K562 (cell line): ENCODE measurements at regions not wholly inside any gene's neighbourhood (a gene's known extent, or its start where the extent isn't known, plus 50 kb on each side); places are given as distances from the start of the nearest gene placed in this dataset.

Experiments
- ATAC-seq: fragments of 200-7000 bp; cut with Tn5 transposase; 3 replicates; pipeline ENCODE4 v1.9.1; 2020; ENCODE audit warnings: moderate library complexity
- BruUV-seq: library from RNA; stranded (reverse); fragments of 400-500 nt; replicated peaks from 2 replicates; lab custom pipeline; 2021; lab: Mats Ljungman, UMichigan
- CTCF ChIA-PET: fragments of 300-600 bp; formaldehyde crosslinking; extraction: SDS; loops from one replicate; lab custom pipeline; 2021; ENCODE audit warnings: low intra/inter-chr PET ratio; lab: Yijun Ruan, JAX
- POLR2A ChIA-PET: fragments of 300-600, 350-650 bp; sonication (Branson Sonifier 250); formaldehyde crosslinking; extraction: SDS; loops from one replicate; lab custom pipeline; 2021; ENCODE audit warnings: antibody characterized with exemption, inconsistent platforms; lab: Yijun Ruan, JAX
- DNase-seq, 4 experiments: peaks; one replicate each; pipeline versions ENCODE4 v3.0.0 to v3.0.0-alpha.2; 2011 to 2018; ENCODE audit warnings: low spot score in 3 of 4, mixed read lengths in 3 of 4; ENCODE audit errors: extremely low read depth in 1 of 4
- FAIRE-seq: peaks from 2 replicates; lab custom pipeline; 2011; peaks lifted over from hg19 to GRCh38; lab: Jason Lieb, UNC
- H2AFZ ChIP-seq: 2 replicates; pipeline ENCODE4 v1.6.0; 2011; ENCODE audit warnings: low read depth, low read length, control low read depth, inconsistent platforms
- H3K27ac ChIP-seq: fragments of 200-600 bp; 3 replicates; pipeline ENCODE4 v1.8.0; 2011; ENCODE audit warnings: low read depth, mild to moderate bottlenecking, control low read depth, inconsistent platforms, low read length, moderate library complexity, mixed read lengths; ENCODE audit errors: extremely low read depth
- H3K27me3 ChIP-seq, 2 experiments: fragments of 300-600 bp in 1 of 2; 2 replicates in 1 of 2; 3 replicates in 1 of 2; pipeline versions ENCODE4 v1.6.0 to v1.8.0; 2011; ENCODE audit warnings: inconsistent platforms in 2 of 2, low read length in 2 of 2, mild to moderate bottlenecking in 1 of 2, mixed read lengths in 1 of 2, moderate library complexity in 1 of 2; ENCODE audit not compliant: control insufficient read depth in 2 of 2, insufficient read depth in 2 of 2
- H3K36me3 ChIP-seq: fragments of 300-600 bp; 3 replicates; pipeline ENCODE4 v1.8.0; 2011; ENCODE audit warnings: mild to moderate bottlenecking, low read length, inconsistent platforms; ENCODE audit not compliant: control insufficient read depth, insufficient read depth
- H3K4me1 ChIP-seq, 2 experiments: fragments of 200-600 bp in 1 of 2; replicated peaks in 1 of 2; 2 replicates in 1 of 2; 3 replicates in 1 of 2; pipeline versions ENCODE4 v1.5.1 to v1.8.0; 2011; ENCODE audit warnings: inconsistent platforms in 2 of 2, low read length in 2 of 2, mild to moderate bottlenecking in 1 of 2, mixed read lengths in 1 of 2, moderate library complexity in 1 of 2; ENCODE audit not compliant: control insufficient read depth in 2 of 2, insufficient read depth in 2 of 2
- H3K4me2 ChIP-seq: 2 replicates; pipeline ENCODE4 v1.6.1; 2011; ENCODE audit warnings: low read length, control low read depth, inconsistent platforms, mixed read lengths; ENCODE audit not compliant: insufficient read depth
- H3K4me3 ChIP-seq: fragments of 200-600 bp; sonication (generic), shearing (Covaris generic); 2 replicates; pipeline ENCODE4 v1.5.1; 2016; ENCODE audit warnings: control low read depth, inconsistent platforms
- H3K79me2 ChIP-seq: fragments of 200-600 bp; 3 replicates; pipeline ENCODE4 v1.8.0; 2011; ENCODE audit warnings: low read length, inconsistent platforms; ENCODE audit not compliant: control insufficient read depth, insufficient read depth
- H3K9ac ChIP-seq, 2 experiments: 2 replicates each; pipeline versions ENCODE4 v1.6.0 to v1.6.1; 2011; ENCODE audit warnings: low read depth in 2 of 2, low read length in 2 of 2, control low read depth in 1 of 2, inconsistent platforms in 1 of 2, mild to moderate bottlenecking in 1 of 2, mixed read lengths in 1 of 2; ENCODE audit not compliant: insufficient read depth in 1 of 2
- H3K9me1 ChIP-seq: one replicate; pipeline ENCODE4 v1.6.0; 2011; ENCODE audit warnings: inconsistent platforms, mild to moderate bottlenecking, low read length, moderate library complexity; ENCODE audit not compliant: control insufficient read depth, insufficient read depth
- H3K9me3 ChIP-seq: replicated peaks from 2 replicates; pipeline ENCODE4 v1.5.1; 2011; ENCODE audit warnings: low read depth, low read length, inconsistent platforms; ENCODE audit not compliant: control insufficient read depth, insufficient read depth
- H4K20me1 ChIP-seq: replicated peaks from 2 replicates; pipeline ENCODE4 v1.6.1; 2011; ENCODE audit warnings: low read length, inconsistent platforms, mixed read lengths; ENCODE audit not compliant: control insufficient read depth, insufficient read depth
- BACH1 ChIP-seq: fragments of 200-800 bp; sonication (Bioruptor generic); IDR thresholded peaks from 2 replicates; pipeline ENCODE4 v1.6.1; 2016; ENCODE audit warnings: missing genetic modification characterization, missing compliant biosample characterization
- CBFA2T3 ChIP-seq: fragments of 450-650 bp; IDR thresholded peaks from 2 replicates; pipeline ENCODE4 v1.6.1; 2017
- GABPB1 ChIP-seq: sonication (generic); formaldehyde crosslinking; IDR thresholded peaks from 2 replicates; pipeline ENCODE4 v1.8.0; 2022; ENCODE audit warnings: mild to moderate bottlenecking, missing genetic modification reagents
- MAZ ChIP-seq, 2 experiments: fragments of 450-650 bp in 1 of 2; sonication (generic) in 1 of 2; formaldehyde crosslinking; IDR thresholded peaks in 1 of 2; conservative IDR thresholded peaks in 1 of 2; 2 replicates each; pipeline versions ENCODE4 v1.4.0 to v1.5.0; 2020; ENCODE audit warnings: mild to moderate bottlenecking in 1 of 2, missing genetic modification reagents in 1 of 2
- MEIS2 ChIP-seq: fragments of 450-650 bp; IDR thresholded peaks from 2 replicates; pipeline ENCODE4 v1.6.1; 2014; ENCODE audit warnings: mild to moderate bottlenecking; ENCODE audit not compliant: partially characterized antibody
- MITF ChIP-seq: IDR thresholded peaks from 2 replicates; pipeline ENCODE4 v1.6.1; 2014; ENCODE audit warnings: antibody characterized with exemption
- PBX2 ChIP-seq, 2 experiments: IDR thresholded peaks in 1 of 2; conservative IDR thresholded peaks in 1 of 2; 2 replicates each; pipeline ENCODE4 v1.6.1; 2016; ENCODE audit warnings: low read depth in 2 of 2, mild to moderate bottlenecking in 1 of 2, missing compliant biosample characterization in 1 of 2, missing genetic modification characterization in 1 of 2, moderate library complexity in 1 of 2
- PKNOX1 ChIP-seq: fragments of 450-650 bp; IDR thresholded peaks from 2 replicates; pipeline ENCODE4 v1.6.1; 2016
- XRCC3 ChIP-seq: fragments of 450-650 bp; IDR thresholded peaks from 2 replicates; pipeline ENCODE4 v1.6.1; 2017; ENCODE audit warnings: mild to moderate bottlenecking, moderate library complexity
- ZNF274 ChIP-seq: IDR thresholded peaks from 2 replicates; pipeline ENCODE4 v1.6.1; 2011; ENCODE audit warnings: low read depth, mild to moderate bottlenecking, low read length, moderate library complexity, borderline replicate concordance
- ZNF609 ChIP-seq: sonication (generic); formaldehyde crosslinking; IDR thresholded peaks from 2 replicates; pipeline ENCODE4 v1.8.1; 2023; ENCODE audit warnings: missing genetic modification reagents, mild to moderate bottlenecking, borderline replicate concordance
- ZNF766 ChIP-seq: fragments of 200-800 bp; sonication (Bioruptor generic); conservative IDR thresholded peaks from 2 replicates; pipeline ENCODE4 v1.6.1; 2016; ENCODE audit warnings: missing genetic modification characterization, missing compliant biosample characterization
- WGBS: fragments of 100-300 bp; shearing (Covaris generic); methylation state at CpG from one replicate; pipeline ENCODE4 v1.1.6; 2016; ENCODE audit warnings: low coverage, mixed read lengths; ENCODE audit not compliant: insufficient coverage; ENCODE audit errors: missing lambda C conversion rate; 5-methylcytosine and 5-hydroxymethylcytosine counted together
- in situ Hi-C: fragments of 300-500 bp; cut with MboI; formaldehyde crosslinking; loops from 4 replicates; pipeline ENCODE4 v1.15.0; 2018; ENCODE audit warnings: inconsistent platforms, mixed read lengths
- intact Hi-C: fragments of 100-400 bp; cut with micrococcal nuclease; formaldehyde crosslinking; loops from 2 replicates; pipeline ENCODE4 v1.14.2; 2022

GRCh38 chr4:122555216-122555615 is 65.7 kb downstream of the IL21 start:
- in situ Hi-C loops: no loop called here
- FAIRE-seq (no peak), ATAC-seq (no peak; the same call in 2 of the 3 replicates), DNase-seq (peak in 1 of 4 experiments; percentile 24)
- no peak overlapping the region for H3K9ac ChIP-seq
- H3K36me3 ChIP-seq: no peaks in the 10 kb centered on the region
- H3K9me1 ChIP-seq: no peaks in the 10 kb centered on the region
- H3K9me3 ChIP-seq: no peaks in the 10 kb centered on the region
- H3K4me1 ChIP-seq: peaks cover 0 to 12% of the 10 kb centered on the region in 2 experiments; a peak in 3 of 5 replicates
- no TSS peak for BruUV-seq
- ChIA-PET CTCF (no interaction called here), POLR2A (no interaction called here)
- H3K27me3 ChIP-seq: no peaks in the 10 kb centered on the region
- intact Hi-C loops: no loop called here
- H3K79me2 ChIP-seq: no peaks in the 10 kb centered on the region
- no peak overlapping the region for H3K4me3 ChIP-seq
- H4K20me1 ChIP-seq: no peaks in the 10 kb centered on the region
- H3K27ac ChIP-seq: no peak overlapping the region
- WGBS: 2% methylated on average over 2 of the region's 2 CpGs
- no peak overlapping the region for H3K4me2 ChIP-seq
- 0 out of 2 replicates have a peak overlapping the region, but pooled peaks have one; percentile 13 for H2AFZ ChIP-seq
- peak; percentile 42 for TF ChIP-seq CBFA2T3
- TF ChIP-seq MITF: no peak
- no peak for TF ChIP-seq ZNF274
- no peak for TF ChIP-seq PBX2 (CRISPR knock-in tag; IDR thresholded peaks at IDR 0.05; ENCODE audit: low read depth)
- peak; percentile 66; the same call in 1 of the 2 replicates for TF ChIP-seq PBX2 (tag; conservative IDR thresholded peaks at IDR 0.05; ENCODE audit: low read depth)
- TF ChIP-seq PKNOX1: peak; percentile 41
- TF ChIP-seq GABPB1 (CRISPR knock-in tag): no peak
- no peak for TF ChIP-seq XRCC3
- peak; percentile 86 for TF ChIP-seq MEIS2
- TF ChIP-seq ZNF609: no peak
- TF ChIP-seq BACH1: no peak
- TF ChIP-seq ZNF766 (CRISPR knock-in tag): peak; percentile 83
- no peak for TF ChIP-seq MAZ (CRISPR knock-in tag; conservative IDR thresholded peaks at IDR 0.05 in 1 of 2, IDR thresholded peaks at IDR 0.05 in 1 of 2)
